Smooth muscle cell of the brain vasculature (primary cell): ENCODE measurements at regions not wholly inside any gene's neighbourhood (a gene's known extent, or its start where the extent isn't known, plus 50 kb on each side); places are given as distances from the start of the nearest gene placed in this dataset.

Experiments
- DNase-seq: peaks from one replicate; pipeline ENCODE4 v3.0.0-alpha.2; 2012; ENCODE audit warnings: low read depth, low spot score

GRCh38 chr20:52493171-52493721 lies 301.7 kb upstream of the ZFP64 start:
- DNase-seq: no peak

- no peak for DNase-seq
Measured at GRCh38 chr20:52490711-52491430, 299.3 kb upstream of the ZFP64 start.

- DNase-seq: no peak
Measured at GRCh38 chr20:52484438-52484837, 292.9 kb upstream of the ZFP64 start.

GRCh38 chr20:52483382-52483781 lies 291.8 kb upstream of the ZFP64 start:
- no peak for DNase-seq

GRCh38 chr20:52482044-52482443 lies 290.5 kb upstream of the ZFP64 start:
- no peak for DNase-seq

- DNase-seq: no peak
Measured at GRCh38 chr20:52481443-52481842, 289.9 kb upstream of the ZFP64 start.

GRCh38 chr20:52476074-52476750 lies 284.6 kb upstream of the ZFP64 start:
- no peak for DNase-seq

- DNase-seq: no peak
Measured at GRCh38 chr20:52473186-52473585, 281.6 kb upstream of the ZFP64 start.

GRCh38 chr20:52470561-52470960 lies 279.0 kb upstream of the ZFP64 start:
- no peak for DNase-seq

GRCh38 chr20:52469128-52469527 lies 277.5 kb upstream of the ZFP64 start:
- DNase-seq: no peak

- DNase-seq: no peak
Measured at GRCh38 chr20:52465991-52466390, 274.4 kb upstream of the ZFP64 start.

GRCh38 chr20:52461582-52461981 lies 270.0 kb upstream of the ZFP64 start:
- DNase-seq: no peak

- DNase-seq: no peak
Measured at GRCh38 chr20:52459150-52459549, 267.6 kb upstream of the ZFP64 start.

- no peak for DNase-seq
Measured at GRCh38 chr20:52457826-52458225, 266.2 kb upstream of the ZFP64 start.

- no peak for DNase-seq
Measured at GRCh38 chr20:52454660-52455059, 263.1 kb upstream of the ZFP64 start.

- no peak for DNase-seq
Measured at GRCh38 chr20:52448513-52449232, 257.1 kb upstream of the ZFP64 start.

- no peak for DNase-seq
Measured at GRCh38 chr20:52447225-52447551, 255.6 kb upstream of the ZFP64 start.

- DNase-seq: no peak
Measured at GRCh38 chr20:52446421-52447224, 255.0 kb upstream of the ZFP64 start.

GRCh38 chr20:52444455-52444854 lies 252.9 kb upstream of the ZFP64 start:
- DNase-seq: no peak

GRCh38 chr20:52443874-52444273 lies 252.3 kb upstream of the ZFP64 start:
- no peak for DNase-seq

- no peak for DNase-seq
Measured at GRCh38 chr20:52441710-52442109, 250.1 kb upstream of the ZFP64 start.

- DNase-seq: no peak
Measured at GRCh38 chr20:52439375-52439774, 247.8 kb upstream of the ZFP64 start.
